DMS53 treated with DMSO at 0.1 percent for 48 hours (cell line): ENCODE measurements at regions not wholly inside any gene's neighbourhood (a gene's known extent, or its start where the extent isn't known, plus 50 kb on each side); places are given as distances from the start of the nearest gene placed in this dataset.
"Not testable (repeated sequence)": the region's sequence is repeated elsewhere in the genome, so short reads cannot be mapped to it uniquely, and the experiment has no call there.

Source experiments
- DNase-seq: peaks from one replicate; lab custom pipeline; 2025; ENCODE audit not compliant: unreplicated experiment; lab: John Stamatoyannopoulos, UW

DNA sequence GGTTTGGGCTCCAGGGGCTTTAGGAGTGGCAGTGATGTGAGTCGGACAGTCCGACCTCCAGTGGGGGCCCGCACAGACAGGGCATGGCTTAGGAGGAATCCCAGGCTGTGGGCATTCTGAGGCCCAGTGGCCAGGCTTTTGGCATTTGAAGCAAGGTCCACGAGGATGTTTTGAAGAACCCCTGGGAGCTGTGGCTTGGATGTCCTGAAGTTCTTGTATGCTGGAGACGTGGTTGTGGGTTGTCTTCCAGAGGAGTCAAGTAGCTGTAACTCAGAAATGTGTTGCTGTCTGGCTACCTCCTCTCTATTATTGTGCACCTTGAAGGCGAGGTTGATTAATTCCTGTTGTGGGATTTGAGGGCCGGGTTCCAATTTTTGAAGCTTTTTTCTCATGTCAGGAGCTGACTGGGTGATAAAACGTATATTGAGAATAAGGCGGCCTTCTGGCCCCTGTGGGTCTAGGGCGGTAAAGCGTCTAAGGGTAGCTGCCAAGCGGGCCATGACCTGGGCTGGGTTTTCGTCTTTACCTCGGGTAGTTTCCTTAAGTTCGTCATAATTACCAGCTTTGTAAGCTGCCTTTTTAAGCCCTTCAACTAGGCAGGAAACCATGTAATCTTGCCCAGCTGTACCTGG is 67.3 kb upstream of the EZR start:
- not testable (repeated sequence) for DNase-seq

DNA sequence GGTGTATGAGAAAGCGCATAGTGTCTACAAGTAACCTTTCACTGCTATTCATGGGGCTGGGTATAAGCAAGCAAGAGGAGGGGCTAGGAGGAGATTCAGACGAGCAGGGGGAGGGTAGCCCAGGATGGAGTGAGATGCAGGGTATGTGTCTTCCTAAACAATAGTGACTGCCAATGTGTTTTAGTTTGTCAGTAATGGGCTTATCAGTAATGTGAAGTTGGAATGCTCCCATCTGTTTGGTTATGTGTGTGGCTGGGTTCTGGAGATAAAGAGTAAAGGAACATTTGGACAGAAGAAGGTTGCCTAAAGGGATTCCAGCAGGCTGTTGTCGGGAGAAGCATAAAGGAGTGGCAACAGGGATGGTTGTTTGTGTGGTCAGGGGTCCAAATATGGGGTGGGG is 62.7 kb upstream of the EZR start:
- DNase-seq = not testable (repeated sequence)

GRCh38 chr6:158881276-158881675 is 62.1 kb upstream of the EZR start:
- not testable (repeated sequence) for DNase-seq

- no peak for DNase-seq
These were observed 60.0 kb upstream of the EZR start for GRCh38 chr6:158879180-158879579.

- no peak for DNase-seq
These were observed 58.5 kb upstream of the EZR start for GRCh38 chr6:158877716-158878115.

GRCh38 chr6:158876886-158877285 is 57.7 kb upstream of the EZR start:
- DNase-seq = no peak

- no peak for DNase-seq
These were observed 51.4 kb upstream of the EZR start for GRCh38 chr6:158870649-158870957.

DNA sequence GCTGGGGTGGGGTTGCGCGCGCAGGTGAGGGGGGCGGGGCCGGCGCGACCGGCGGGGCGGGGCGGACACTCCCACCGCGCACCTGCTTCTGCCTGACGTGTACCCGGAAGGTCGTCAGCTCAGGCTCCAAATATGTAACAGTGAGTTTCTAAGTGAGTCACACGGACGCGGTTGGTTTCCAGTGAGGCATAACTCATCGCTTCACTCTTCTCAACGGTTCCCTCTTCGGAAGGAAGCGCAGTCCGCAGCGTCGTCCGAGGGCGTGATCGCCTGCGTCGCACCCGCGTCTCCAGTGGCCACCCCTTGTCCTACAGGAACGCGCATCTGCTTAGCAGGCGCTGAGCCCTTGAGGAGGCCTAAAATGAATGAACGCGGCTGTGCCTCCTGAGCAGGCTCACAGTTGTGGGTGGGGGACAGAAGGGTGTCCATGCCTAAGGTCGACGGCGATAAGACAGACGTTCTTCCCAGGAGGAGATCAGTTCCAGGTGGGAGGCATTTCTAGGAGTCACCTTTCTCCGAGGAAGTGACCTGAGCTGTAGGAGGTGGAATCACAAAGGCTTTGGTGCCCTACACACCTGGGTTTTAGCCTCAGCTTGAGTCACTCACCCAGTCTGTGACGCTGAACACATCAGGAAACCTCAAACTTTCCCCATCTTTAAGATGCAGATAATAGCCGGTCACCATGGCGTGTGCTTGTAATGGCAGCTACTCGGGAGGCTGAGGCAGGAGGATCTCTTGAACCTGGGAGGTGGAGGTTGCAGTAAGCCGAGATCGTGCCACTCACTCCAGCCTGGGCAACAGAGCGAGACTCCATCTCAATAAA is 50.9 kb upstream of the EZR start:
- peak; percentile 86 for DNase-seq

DNA sequence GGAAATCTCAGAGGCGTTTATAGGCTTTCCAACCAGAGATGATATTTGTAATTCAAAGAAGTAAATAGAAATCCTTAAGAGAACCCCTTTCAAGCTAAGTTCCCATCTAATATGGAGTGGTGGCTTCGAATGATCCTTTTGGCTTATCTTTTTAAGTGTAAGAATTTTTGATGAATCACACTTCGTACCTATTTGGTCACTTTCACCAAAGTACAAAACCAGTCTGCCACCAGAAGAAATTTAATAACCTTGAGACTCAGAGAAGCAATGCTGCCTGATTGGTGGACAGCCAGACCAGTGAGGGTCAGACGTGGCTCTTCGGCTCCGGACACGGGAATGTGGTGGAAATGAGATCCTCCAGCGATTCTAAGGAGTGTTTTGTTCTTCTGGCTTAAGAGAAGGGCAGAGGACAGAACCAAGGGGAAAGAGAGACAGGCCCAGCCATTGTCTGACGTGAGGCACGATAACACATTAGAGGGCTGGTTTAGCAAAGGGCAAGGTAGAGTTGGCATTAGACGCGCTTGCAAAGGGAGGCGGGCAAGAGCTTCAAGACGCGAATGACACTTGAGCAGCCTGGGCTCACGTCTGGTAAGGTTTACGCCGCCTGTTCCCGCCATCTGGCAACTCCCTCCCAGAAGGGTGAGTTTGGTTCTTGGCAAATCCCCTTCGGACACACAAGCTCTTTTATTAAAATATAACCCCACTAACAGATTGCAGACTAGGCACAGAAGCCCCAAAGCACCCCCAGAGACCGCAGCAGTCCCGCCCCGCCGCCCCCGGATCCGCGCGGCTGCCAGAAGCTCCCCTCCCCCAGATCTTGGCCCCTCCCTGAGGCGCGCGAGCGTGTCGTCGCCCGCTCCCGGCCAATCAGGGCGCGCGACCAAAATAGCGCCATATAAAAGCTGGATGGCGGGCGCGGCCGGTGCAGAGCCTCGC is 50.0 kb upstream of the EZR start:
- peak; percentile 86 for DNase-seq
